SJSA1 (cell line): ENCODE measurements at regions not wholly inside any gene's neighbourhood (a gene's known extent, or its start where the extent isn't known, plus 50 kb on each side); places are given as distances from the start of the nearest gene placed in this dataset.
"Not testable (repeated sequence)": the region's sequence is repeated elsewhere in the genome, so short reads cannot be mapped to it uniquely, and the experiment has no call there.

Experiments
- DNase-seq, 2 experiments: peaks; one replicate each; pipeline ENCODE4 v3.0.0-alpha.2; 2015 to 2020; ENCODE audit warnings: low spot score in 2 of 2, low read depth in 1 of 2
- H3K27ac ChIP-seq: fragments of 250-450 bp; sonication (Bioruptor Pico); 2 replicates; pipeline ENCODE4 v1.5.1; 2020; ENCODE audit warnings: mild to moderate bottlenecking, moderate library complexity
- H3K27me3 ChIP-seq: fragments of 250-450 bp; sonication (Bioruptor Pico); replicated peaks from 2 replicates; pipeline ENCODE4 v1.5.1; 2020; ENCODE audit warnings: mild to moderate bottlenecking, moderate library complexity
- H3K36me3 ChIP-seq: fragments of 250-450 bp; sonication (Bioruptor Pico); 2 replicates; pipeline ENCODE4 v1.5.1; 2020; ENCODE audit warnings: mild to moderate bottlenecking
- H3K4me1 ChIP-seq: fragments of 250-450 bp; sonication (Bioruptor Pico); replicated peaks from 2 replicates; pipeline ENCODE4 v1.6.1; 2021; ENCODE audit warnings: mild to moderate bottlenecking
- H3K4me3 ChIP-seq: fragments of 250-450 bp; sonication (Bioruptor Pico); 2 replicates; pipeline ENCODE4 v1.5.1; 2020; ENCODE audit warnings: mild to moderate bottlenecking
- H3K9me3 ChIP-seq: fragments of 250-450 bp; sonication (Bioruptor Pico); replicated peaks from 2 replicates; pipeline ENCODE4 v1.5.1; 2020; ENCODE audit warnings: mild to moderate bottlenecking

DNA sequence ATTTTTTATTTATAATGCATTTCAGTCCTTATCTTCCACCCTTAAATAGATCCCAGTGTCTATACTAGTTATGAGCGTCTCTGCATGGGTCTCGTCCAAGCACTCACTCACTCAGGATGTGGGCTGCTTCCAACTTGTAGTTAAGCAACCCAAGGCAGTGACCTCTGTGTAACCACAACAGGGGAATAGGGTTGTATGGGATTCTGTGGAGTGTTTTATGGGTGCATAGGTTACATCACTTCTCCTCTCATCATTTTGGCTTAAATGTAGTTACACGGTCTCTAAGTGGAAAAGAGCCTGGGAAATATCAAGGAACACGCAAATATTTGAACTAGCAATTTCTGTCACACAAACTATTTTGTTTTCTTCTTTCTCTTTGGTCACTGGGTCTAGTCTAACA lies 931.0 kb downstream of the STIM2 start:
- Histone ChIP-seq H3K4me1 (no peaks in the 10 kb centered on the region), H3K27ac (no peak overlapping the region), H3K9me3 (no peaks in the 10 kb centered on the region), H3K36me3 (no peaks in the 10 kb centered on the region), H3K27me3 (no peaks in the 10 kb centered on the region), H3K4me3 (no peak overlapping the region)
- DNase-seq = no peak

DNA sequence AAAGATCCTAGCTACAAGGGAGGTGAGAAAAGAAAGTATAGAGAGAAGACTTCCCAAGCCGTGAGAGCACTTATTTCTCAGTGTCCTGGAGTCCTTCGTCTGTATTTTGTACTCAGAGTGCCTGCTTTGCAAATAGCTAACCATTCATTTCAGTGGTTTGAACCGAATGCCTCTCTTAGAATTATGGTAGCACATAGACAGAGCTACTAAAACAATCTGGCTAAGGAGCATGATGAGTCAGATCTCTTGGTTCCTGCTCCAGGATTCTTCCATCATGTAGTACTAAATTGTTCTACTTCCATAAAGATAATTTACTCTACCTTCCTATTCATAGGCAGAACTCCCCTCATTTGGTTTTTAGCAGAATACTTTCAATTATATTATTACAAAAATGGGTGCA lies 946.6 kb downstream of the STIM2 start:
- Histone ChIP-seq H3K9me3 (no peaks in the 10 kb centered on the region), H3K4me3 (no peak overlapping the region), H3K36me3 (no peaks in the 10 kb centered on the region), H3K4me1 (no peaks in the 10 kb centered on the region), H3K27me3 (no peaks in the 10 kb centered on the region), H3K27ac (no peak overlapping the region)
- DNase-seq = no peak

DNA sequence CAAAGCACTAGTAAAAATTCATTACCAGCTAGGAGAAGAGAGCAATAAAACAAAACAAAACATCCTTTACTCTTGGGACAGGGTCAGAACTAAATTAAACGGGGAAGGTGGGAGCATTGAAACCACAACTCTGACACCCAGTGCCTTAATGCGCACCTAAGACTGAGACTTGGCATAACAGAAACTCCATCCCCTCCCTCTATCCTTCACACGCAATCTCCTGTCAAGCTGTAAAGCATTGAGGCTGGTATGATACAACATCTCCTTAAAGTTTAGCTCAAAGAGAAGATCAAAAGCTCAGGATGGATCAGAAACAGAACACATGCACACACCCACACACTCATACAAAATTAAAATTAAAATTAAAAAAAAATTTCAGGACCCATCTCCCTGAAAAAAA lies 951.3 kb downstream of the STIM2 start:
- no peaks in the 10 kb centered on the region for H3K4me1 ChIP-seq
- no peaks in the 10 kb centered on the region for H3K9me3 ChIP-seq
- no peak overlapping the region for H3K27ac ChIP-seq
- no peak for DNase-seq
- no peaks in the 10 kb centered on the region for H3K36me3 ChIP-seq
- H3K4me3 ChIP-seq = no peak overlapping the region
- no peaks in the 10 kb centered on the region for H3K27me3 ChIP-seq

DNA sequence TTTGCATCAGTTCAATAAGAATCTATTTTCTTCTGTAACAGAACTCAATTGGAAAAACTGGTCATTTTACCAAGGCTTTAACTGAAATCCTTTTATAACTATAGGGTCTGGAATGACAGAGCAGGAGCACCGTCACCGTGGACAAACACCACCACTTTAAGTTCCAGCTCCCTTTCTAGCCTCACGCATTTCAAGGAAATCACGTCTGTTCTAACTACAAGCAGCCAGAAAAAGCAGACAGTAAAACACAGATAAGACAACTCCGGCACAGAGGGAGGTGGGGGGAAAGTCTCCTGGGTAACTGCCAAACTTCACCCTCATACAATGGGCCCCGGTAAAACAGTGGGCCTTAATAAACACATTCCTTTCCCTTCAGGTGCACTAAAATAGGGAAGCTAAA lies 952.6 kb downstream of the STIM2 start:
- not testable (repeated sequence) for H3K4me1 ChIP-seq, DNase-seq

DNA sequence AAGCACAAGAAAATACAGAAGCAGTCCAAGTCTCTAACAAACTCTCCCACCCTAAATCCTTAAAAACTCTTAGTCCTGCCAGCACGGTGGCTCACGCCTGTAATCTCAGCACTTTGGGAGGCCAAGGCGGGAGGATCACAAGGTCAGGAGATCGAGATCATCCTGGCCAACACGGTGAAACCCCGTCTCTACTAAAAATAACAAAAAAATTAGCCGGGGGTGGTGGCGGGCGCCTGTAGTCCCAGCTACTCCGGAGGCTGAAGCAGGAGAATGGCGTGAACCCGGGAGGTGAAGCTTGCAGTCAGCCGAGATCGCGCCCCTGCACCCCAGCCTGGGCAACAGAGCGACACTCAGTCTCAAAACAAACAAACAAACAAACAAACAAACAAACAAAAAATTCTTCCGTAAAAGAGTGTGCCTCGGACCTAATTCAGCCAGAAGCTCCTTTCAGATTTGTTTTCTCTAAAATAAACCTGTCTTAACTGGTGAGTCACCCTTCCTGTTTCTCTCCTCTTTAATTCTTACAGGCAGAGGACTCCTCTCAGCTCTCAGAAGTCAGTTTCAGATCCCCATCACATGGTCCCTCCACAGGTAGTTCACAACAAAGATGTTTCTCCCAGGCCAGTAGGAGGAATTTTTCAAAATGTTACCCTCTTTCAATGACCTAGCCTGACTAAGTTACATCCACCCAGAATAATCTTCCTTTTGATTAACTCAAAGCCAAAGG lies 953.2 kb downstream of the STIM2 start:
- not testable (repeated sequence) for H3K27me3 ChIP-seq, H3K27ac ChIP-seq, H3K4me1 ChIP-seq, H3K4me3 ChIP-seq, DNase-seq, H3K36me3 ChIP-seq, H3K9me3 ChIP-seq

More for the DNA sequence above, 952.6 kb downstream of the STIM2 start:
- not testable (repeated sequence) for H3K4me3 ChIP-seq, H3K36me3 ChIP-seq, H3K27ac ChIP-seq, H3K9me3 ChIP-seq, H3K27me3 ChIP-seq

DNA sequence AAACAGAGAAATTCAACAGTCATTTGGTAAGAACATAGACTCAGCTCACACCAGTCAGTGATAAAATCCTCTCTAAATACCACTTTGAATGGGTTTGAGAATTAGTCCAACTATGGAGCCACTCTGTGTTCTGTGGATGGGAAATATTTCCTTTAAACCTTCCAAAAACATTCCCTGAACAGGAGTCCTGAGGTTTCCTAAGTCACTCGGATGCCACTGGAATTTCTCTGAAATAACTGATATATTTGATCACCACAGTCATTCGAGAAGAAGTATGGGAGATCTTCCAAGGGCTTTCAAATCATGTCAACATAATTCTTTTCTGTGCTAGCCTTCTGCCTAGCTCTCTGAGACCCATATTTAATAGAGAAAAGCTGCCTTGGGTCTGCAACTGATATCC lies 958.6 kb downstream of the STIM2 start:
- Histone ChIP-seq H3K4me1 (no peaks in the 10 kb centered on the region), H3K4me3 (no peak overlapping the region), H3K27me3 (no peaks in the 10 kb centered on the region), H3K36me3 (no peaks in the 10 kb centered on the region), H3K9me3 (no peaks in the 10 kb centered on the region), H3K27ac (no peak overlapping the region)
- no peak for DNase-seq

DNA sequence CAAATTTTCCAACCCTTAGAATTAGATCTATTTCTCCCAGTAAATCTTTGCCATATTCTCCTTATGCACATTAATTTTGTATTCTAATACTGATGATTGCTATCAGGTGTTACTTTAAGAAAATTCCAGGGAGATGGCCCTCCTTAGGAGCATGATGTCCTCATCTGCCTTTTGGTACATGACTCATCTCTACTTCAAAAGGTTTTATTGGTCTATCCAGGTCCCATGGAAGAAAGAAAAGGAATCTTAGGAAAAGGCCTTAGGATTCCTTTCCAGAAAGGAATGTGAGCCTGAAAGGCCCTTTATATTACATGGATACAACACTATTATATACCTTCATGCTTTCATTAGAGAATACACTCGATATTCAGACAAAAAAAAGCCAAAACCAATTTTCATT lies 968.2 kb downstream of the STIM2 start:
- Histone ChIP-seq H3K36me3 (no peaks in the 10 kb centered on the region), H3K4me3 (no peak overlapping the region), H3K27me3 (no peaks in the 10 kb centered on the region), H3K27ac (no peak overlapping the region), H3K9me3 (no peaks in the 10 kb centered on the region), H3K4me1 (no peaks in the 10 kb centered on the region)
- no peak for DNase-seq

DNA sequence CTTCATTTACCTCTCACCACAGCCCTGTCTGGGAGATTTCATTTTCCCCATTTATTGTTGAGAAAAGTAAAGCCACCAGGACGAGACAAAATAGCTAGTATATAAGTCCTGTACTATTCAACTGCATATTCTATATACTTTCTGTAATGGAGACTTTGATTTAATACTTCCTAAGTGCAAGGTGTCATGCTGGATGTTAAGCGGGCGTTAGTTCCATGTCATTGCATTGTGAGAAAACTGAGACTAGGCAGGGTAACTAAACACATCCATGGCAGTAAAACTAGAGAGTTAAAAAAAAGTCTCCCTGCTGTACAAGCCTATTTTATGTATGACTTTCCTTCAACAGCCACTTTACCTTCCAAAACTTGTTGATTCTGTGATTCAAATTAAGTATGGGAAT lies 969.6 kb downstream of the STIM2 start:
- no peaks in the 10 kb centered on the region for H3K27me3 ChIP-seq
- H3K36me3 ChIP-seq = no peaks in the 10 kb centered on the region
- no peaks in the 10 kb centered on the region for H3K9me3 ChIP-seq
- DNase-seq = no peak
- H3K4me3 ChIP-seq = no peak overlapping the region
- no peaks in the 10 kb centered on the region for H3K4me1 ChIP-seq
- no peak overlapping the region for H3K27ac ChIP-seq

DNA sequence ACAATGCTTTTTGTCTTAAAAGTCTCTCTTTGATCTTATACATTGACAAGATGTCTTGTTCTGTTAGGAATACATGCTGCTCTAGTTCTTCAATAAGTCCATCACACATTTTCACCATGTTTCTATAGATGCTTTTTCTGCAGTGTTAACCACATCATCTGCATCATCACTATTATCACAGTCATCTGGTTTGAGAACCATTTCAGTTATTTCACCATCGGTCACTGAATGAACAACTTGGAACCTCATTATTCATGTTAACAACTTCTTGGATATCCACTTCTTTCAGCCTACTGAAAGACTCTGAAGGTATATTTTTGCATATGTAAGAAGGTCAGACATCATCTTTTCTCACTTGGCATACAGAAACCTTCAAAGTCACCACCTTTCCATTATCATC lies 975.2 kb downstream of the STIM2 start:
- no peak for DNase-seq
- no peak overlapping the region for H3K4me3 ChIP-seq
- no peaks in the 10 kb centered on the region for H3K9me3 ChIP-seq
- no peaks in the 10 kb centered on the region for H3K27me3 ChIP-seq
- H3K27ac ChIP-seq = no peak overlapping the region
- no peaks in the 10 kb centered on the region for H3K4me1 ChIP-seq
- H3K36me3 ChIP-seq = no peaks in the 10 kb centered on the region

DNA sequence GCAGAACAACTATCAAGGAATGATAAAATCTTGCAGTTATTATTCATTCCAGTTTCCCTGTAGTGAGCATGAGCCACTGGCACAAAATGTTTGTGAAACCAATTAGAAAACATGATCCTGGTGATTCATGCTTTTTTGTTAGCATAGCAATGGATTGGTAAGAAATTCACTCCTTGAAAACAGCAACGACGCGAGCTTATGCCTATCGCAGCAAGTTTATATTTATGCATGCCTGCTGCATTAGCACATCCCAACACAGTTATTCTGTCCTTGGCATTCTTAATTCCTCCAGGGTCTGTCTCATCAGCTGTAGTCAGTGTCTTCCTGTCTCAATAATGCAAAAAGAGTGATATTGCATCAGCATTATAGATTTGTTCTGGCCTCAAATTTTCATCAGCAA lies 975.9 kb downstream of the STIM2 start:
- no peaks in the 10 kb centered on the region for H3K27me3 ChIP-seq
- no peak overlapping the region for H3K4me3 ChIP-seq
- no peaks in the 10 kb centered on the region for H3K36me3 ChIP-seq
- H3K9me3 ChIP-seq = no peaks in the 10 kb centered on the region
- no peak for DNase-seq
- no peak overlapping the region for H3K27ac ChIP-seq
- no peaks in the 10 kb centered on the region for H3K4me1 ChIP-seq

DNA sequence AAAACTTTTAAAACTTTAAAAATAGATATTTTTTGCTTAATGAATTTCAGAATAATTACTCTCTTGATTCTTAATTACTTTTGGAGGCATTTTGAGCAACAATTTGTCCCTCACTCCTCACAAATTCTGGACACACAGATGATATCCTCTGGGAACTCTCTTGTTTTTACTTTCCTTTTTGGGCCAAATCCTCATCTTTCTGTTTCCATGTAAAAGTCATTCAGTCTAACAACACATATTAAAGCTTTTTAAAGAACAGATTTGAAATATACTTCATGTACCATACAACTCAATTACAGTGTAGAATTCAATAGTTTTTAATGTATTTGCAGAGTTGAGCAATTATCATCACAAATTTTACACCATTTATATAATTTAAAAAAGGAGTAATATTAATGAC lies 983.1 kb downstream of the STIM2 start:
- H3K4me1 ChIP-seq = no peaks in the 10 kb centered on the region
- H3K4me3 ChIP-seq = no peak overlapping the region
- no peaks in the 10 kb centered on the region for H3K27me3 ChIP-seq
- DNase-seq = no peak
- no peaks in the 10 kb centered on the region for H3K9me3 ChIP-seq
- H3K36me3 ChIP-seq = no peaks in the 10 kb centered on the region
- H3K27ac ChIP-seq = no peak overlapping the region

DNA sequence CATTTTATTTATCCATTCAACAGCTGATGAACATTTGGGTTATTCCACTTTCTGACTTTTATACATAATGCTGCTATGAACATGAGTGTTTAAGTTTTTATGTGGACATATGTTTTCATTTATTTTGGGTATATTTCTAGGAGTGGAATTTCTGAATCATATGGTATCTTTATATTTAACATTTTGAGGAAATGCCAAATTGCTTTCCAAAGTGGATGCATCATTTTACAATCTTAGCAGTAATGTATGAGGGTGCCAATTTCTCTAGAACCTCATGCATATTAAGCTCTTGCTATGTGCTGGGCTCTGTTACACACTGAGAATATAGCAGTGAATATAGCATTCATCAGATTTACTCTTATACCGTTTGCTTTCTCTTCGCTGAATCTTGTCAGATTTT lies 983.7 kb downstream of the STIM2 start:
- no peak for DNase-seq
- Histone ChIP-seq H3K4me3 (no peak overlapping the region), H3K9me3 (no peaks in the 10 kb centered on the region), H3K27ac (no peak overlapping the region), H3K27me3 (no peaks in the 10 kb centered on the region), H3K4me1 (no peaks in the 10 kb centered on the region), H3K36me3 (no peaks in the 10 kb centered on the region)

DNA sequence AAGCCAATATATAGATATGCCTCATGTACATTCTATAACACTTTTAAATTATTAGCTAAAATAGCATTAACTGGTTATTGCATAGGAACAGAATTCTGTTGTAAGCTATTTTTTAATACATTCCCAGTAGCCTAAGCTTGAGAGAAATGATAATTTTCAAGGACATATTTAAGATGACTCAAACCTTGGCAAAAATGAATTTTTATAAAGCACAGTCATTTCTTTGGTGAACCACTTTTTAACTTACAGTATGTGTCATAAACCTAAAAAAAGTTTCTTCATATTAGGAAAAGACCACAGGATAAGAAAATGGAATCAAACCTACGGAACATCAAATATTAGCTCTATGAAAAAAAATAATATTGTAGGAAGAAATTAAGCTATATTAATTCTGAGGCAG lies 986.3 kb downstream of the STIM2 start:
- Histone ChIP-seq H3K4me3 (no peak overlapping the region), H3K27me3 (no peaks in the 10 kb centered on the region), H3K4me1 (no peaks in the 10 kb centered on the region), H3K9me3 (no peaks in the 10 kb centered on the region), H3K36me3 (no peaks in the 10 kb centered on the region), H3K27ac (no peak overlapping the region)
- DNase-seq = no peak

DNA sequence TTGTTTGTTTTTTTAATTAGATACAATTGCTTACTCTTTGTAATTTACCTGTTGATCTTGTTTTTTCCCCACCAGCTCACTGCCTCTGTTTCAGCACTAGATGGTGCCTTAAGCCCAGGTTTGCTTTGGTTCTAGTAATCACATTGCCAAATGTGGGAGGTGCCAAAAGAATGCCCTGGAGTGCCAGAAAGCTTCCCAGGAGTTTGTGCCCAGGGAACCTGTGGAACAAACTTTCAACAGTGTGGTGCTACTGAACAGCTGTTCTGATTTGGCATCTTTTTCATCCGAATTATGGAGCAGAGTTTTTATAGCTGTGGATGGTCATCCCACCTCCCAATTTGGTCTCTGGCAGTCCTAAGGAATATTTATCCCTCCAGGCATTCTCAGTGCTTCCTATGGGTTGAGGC lies 1000.7 kb downstream of the STIM2 start:
- no peaks in the 10 kb centered on the region for H3K9me3 ChIP-seq
- H3K27me3 ChIP-seq = no peaks in the 10 kb centered on the region
- H3K4me1 ChIP-seq = no peaks in the 10 kb centered on the region
- no peak overlapping the region for H3K4me3 ChIP-seq
- H3K36me3 ChIP-seq = no peaks in the 10 kb centered on the region
- no peak for DNase-seq
- H3K27ac ChIP-seq = no peak overlapping the region

DNA sequence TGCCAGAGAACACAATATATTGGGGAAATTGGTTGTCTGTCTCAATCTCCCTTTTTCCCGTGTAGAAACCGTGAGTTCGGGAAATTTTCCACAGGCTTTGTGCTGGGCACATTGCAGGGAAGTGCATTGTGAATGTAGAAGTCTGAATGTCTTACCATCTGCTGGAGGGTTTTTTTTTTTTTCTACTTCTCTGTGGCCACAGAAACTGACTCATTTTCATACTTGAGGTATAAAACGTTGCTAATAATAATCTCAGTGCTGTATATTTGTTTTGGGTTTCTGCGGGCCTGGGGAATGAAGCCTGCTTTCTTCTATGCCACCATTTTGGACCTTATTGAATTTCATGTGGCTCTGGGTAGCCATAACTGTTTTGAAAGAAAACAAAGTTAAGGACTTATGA lies 1001.2 kb downstream of the STIM2 start:
- Histone ChIP-seq H3K27ac (no peak overlapping the region), H3K36me3 (no peaks in the 10 kb centered on the region), H3K9me3 (no peaks in the 10 kb centered on the region), H3K4me1 (no peaks in the 10 kb centered on the region), H3K27me3 (no peaks in the 10 kb centered on the region), H3K4me3 (no peak overlapping the region)
- no peak for DNase-seq
